SJSA1 (cell line): ENCODE measurements at regions not wholly inside any gene's neighbourhood (a gene's known extent, or its start where the extent isn't known, plus 50 kb on each side); places are given as distances from the start of the nearest gene placed in this dataset.

Experiments used
- DNase-seq, 2 experiments: peaks; one replicate each; pipeline ENCODE4 v3.0.0-alpha.2; 2015 to 2020; ENCODE audit warnings: low spot score in 2 of 2, low read depth in 1 of 2
- H3K27ac ChIP-seq: fragments of 250-450 bp; sonication (Bioruptor Pico); 2 replicates; pipeline ENCODE4 v1.5.1; 2020; ENCODE audit warnings: mild to moderate bottlenecking, moderate library complexity
- H3K27me3 ChIP-seq: fragments of 250-450 bp; sonication (Bioruptor Pico); replicated peaks from 2 replicates; pipeline ENCODE4 v1.5.1; 2020; ENCODE audit warnings: mild to moderate bottlenecking, moderate library complexity
- H3K36me3 ChIP-seq: fragments of 250-450 bp; sonication (Bioruptor Pico); 2 replicates; pipeline ENCODE4 v1.5.1; 2020; ENCODE audit warnings: mild to moderate bottlenecking
- H3K4me1 ChIP-seq: fragments of 250-450 bp; sonication (Bioruptor Pico); replicated peaks from 2 replicates; pipeline ENCODE4 v1.6.1; 2021; ENCODE audit warnings: mild to moderate bottlenecking
- H3K4me3 ChIP-seq: fragments of 250-450 bp; sonication (Bioruptor Pico); 2 replicates; pipeline ENCODE4 v1.5.1; 2020; ENCODE audit warnings: mild to moderate bottlenecking
- H3K9me3 ChIP-seq: fragments of 250-450 bp; sonication (Bioruptor Pico); replicated peaks from 2 replicates; pipeline ENCODE4 v1.5.1; 2020; ENCODE audit warnings: mild to moderate bottlenecking

- no peaks in the 10 kb centered on the region for H3K4me1 ChIP-seq
- no peak overlapping the region for H3K4me3 ChIP-seq
- H3K27me3 ChIP-seq, result no peaks in the 10 kb centered on the region
- H3K36me3 ChIP-seq, result no peaks in the 10 kb centered on the region
- no peak overlapping the region for H3K27ac ChIP-seq
- no peaks in the 10 kb centered on the region for H3K9me3 ChIP-seq
- no peak for DNase-seq
Measured at GRCh38 chr11:92870196-92870832, 99.1 kb upstream of the MTNR1B start.

GRCh38 chr11:92873551-92873950 is 95.9 kb upstream of the MTNR1B start:
- DNase-seq, result no peak
- Histone ChIP-seq H3K27ac (no peak overlapping the region), H3K9me3 (no peaks in the 10 kb centered on the region), H3K27me3 (no peaks in the 10 kb centered on the region), H3K36me3 (no peaks in the 10 kb centered on the region), H3K4me3 (no peak overlapping the region), H3K4me1 (no peaks in the 10 kb centered on the region)

DNA sequence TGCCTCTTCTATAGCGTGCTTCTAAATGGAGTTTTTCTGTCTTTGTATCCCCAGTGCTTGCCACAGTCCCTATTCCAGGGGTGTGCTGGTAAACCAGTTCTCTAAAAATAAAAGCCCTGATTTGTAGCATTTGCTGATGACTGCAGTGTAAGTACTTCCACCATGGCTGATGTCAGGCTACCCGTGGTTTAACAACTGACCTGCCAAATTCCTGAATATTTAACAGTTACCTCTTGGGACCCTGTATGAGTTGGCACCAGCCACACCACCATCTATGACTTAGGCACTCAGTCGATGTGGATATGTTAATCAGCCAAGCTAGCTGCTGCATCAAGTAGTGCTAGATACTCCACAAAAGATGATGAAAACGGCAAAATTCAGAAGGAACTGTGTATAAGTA is 94.0 kb upstream of the MTNR1B start:
- Histone ChIP-seq H3K36me3 (no peaks in the 10 kb centered on the region), H3K27ac (no peak overlapping the region), H3K4me1 (no peaks in the 10 kb centered on the region), H3K4me3 (no peak overlapping the region), H3K9me3 (no peaks in the 10 kb centered on the region), H3K27me3 (no peaks in the 10 kb centered on the region)
- no peak for DNase-seq

DNA sequence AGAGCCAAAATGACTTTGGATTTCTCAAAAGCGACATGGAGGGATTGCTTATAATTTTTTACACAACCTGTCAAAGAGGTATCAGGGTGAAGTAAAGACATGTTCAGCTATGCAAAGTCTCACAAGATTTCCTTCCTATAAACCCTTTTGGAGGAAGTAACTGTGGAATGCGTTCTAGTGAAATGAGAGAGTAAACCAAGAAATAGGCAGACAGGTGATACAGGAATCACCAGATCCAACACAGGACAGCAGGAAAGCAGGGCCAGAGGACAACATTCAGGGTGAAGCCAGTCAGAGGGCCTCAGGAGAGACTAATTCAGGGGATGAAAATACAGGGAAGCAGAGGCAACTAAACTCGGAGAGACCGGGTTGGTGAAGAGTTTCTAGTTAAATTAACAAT is 90.4 kb upstream of the MTNR1B start:
- Histone ChIP-seq H3K4me3 (no peak overlapping the region), H3K36me3 (no peaks in the 10 kb centered on the region), H3K9me3 (no peaks in the 10 kb centered on the region), H3K4me1 (no peaks in the 10 kb centered on the region), H3K27ac (no peak overlapping the region), H3K27me3 (no peaks in the 10 kb centered on the region)
- no peak for DNase-seq

- DNase-seq, result peak in 1 of 2 experiments; percentile 1
- no peak overlapping the region for H3K27ac ChIP-seq
- H3K36me3 ChIP-seq, result no peaks in the 10 kb centered on the region
- H3K27me3 ChIP-seq, result no peaks in the 10 kb centered on the region
- no peaks in the 10 kb centered on the region for H3K4me1 ChIP-seq
- no peaks in the 10 kb centered on the region for H3K9me3 ChIP-seq
- H3K4me3 ChIP-seq, result no peak overlapping the region
Measured at GRCh38 chr11:92880381-92880780, 89.1 kb upstream of the MTNR1B start.

GRCh38 chr11:92881940-92882450 is 87.5 kb upstream of the MTNR1B start:
- no peaks in the 10 kb centered on the region for H3K9me3 ChIP-seq
- H3K27me3 ChIP-seq, result no peaks in the 10 kb centered on the region
- H3K4me1 ChIP-seq, result no peaks in the 10 kb centered on the region
- no peak for DNase-seq
- no peaks in the 10 kb centered on the region for H3K36me3 ChIP-seq
- no peak overlapping the region for H3K27ac ChIP-seq
- no peak overlapping the region for H3K4me3 ChIP-seq

DNA sequence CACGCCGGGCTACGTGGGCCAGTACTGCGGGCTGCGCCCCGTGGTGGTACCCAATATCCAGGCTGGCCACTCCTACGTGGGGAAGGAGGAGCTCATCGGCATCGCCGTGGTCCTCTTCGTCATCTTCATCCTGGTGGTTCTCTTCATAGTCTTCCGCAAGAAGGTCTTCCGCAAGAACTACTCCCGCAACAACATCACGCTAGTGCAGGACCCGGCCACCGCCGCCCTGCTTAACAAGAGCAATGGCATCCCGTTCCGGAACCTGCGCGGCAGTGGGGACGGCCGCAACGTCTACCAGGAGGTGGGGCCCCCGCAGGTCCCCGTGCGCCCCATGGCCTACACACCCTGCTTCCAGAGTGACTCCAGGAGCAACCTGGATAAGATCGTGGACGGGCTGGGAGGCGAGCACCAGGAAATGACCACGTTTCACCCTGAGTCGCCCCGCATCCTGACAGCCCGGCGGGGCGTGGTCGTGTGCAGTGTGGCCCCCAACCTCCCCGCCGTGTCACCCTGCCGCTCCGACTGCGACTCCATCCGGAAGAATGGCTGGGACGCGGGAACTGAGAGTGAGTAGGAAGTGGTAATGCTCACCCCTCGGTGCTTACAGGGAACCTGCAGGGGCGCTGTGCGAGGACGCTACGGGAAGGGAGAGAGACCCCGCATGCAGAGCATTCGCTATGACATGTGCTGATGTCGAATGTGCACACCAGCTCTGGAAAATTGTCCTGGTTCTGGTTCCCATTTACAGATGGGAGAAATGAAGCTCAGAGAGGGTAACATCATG is 86.4 kb upstream of the MTNR1B start:
- Histone ChIP-seq H3K4me1 (no peaks in the 10 kb centered on the region), H3K4me3 (no peak overlapping the region), H3K36me3 (no peaks in the 10 kb centered on the region), H3K9me3 (no peaks in the 10 kb centered on the region), H3K27me3 (no peaks in the 10 kb centered on the region), H3K27ac (no peak overlapping the region)
- DNase-seq, result no peak

DNA sequence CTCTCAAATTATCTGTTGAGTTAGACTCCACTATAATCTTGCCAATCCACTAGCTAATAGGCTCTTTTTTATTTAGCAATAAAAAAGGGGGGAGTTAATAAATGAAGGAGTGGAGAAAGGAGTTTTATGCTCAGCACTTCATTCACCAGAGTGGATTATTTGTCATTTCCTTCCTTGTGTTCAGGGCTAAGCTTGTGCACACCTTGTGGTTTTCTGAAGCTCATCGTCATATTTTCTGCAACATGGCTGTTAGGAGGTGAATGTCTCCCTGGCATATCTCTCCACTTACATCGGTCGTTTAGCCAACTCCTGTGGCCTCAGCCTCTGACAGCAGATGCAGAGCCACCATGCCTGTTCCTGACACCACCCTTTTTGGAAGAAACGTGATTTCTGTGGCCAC is 83.9 kb upstream of the MTNR1B start:
- H3K36me3 ChIP-seq, result no peaks in the 10 kb centered on the region
- no peak for DNase-seq
- H3K9me3 ChIP-seq, result no peaks in the 10 kb centered on the region
- no peak overlapping the region for H3K4me3 ChIP-seq
- no peaks in the 10 kb centered on the region for H3K4me1 ChIP-seq
- H3K27me3 ChIP-seq, result no peaks in the 10 kb centered on the region
- no peak overlapping the region for H3K27ac ChIP-seq

- Histone ChIP-seq H3K36me3 (no peaks in the 10 kb centered on the region), H3K27me3 (no peaks in the 10 kb centered on the region), H3K9me3 (no peaks in the 10 kb centered on the region), H3K4me1 (no peaks in the 10 kb centered on the region), H3K4me3 (no peak overlapping the region), H3K27ac (no peak overlapping the region)
- DNase-seq, result peak in 1 of 2 experiments; percentile 4
Measured at GRCh38 chr11:92886243-92886905, 83.1 kb upstream of the MTNR1B start.

DNA sequence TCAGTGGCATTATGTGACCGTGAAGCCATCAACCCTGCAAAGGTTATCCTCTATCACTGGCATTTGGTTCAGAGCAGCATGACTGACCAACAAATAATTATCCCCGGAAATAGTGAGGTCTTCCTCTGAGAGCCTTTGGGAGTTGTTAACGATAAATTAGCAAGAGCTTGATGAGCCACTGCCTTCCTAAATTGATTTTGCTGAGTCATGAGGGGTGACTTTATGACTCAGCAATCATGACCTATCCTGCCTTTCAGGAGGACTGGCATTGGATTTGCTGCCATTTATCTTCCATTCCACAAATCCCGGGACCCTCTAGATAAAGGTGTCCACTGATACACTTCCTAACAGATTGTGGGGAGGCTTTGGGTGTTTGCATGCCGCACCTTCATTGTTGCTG is 80.8 kb upstream of the MTNR1B start:
- Histone ChIP-seq H3K4me3 (no peak overlapping the region), H3K36me3 (no peaks in the 10 kb centered on the region), H3K27me3 (no peaks in the 10 kb centered on the region), H3K9me3 (no peaks in the 10 kb centered on the region), H3K4me1 (no peaks in the 10 kb centered on the region), H3K27ac (no peak overlapping the region)
- no peak for DNase-seq

- no peaks in the 10 kb centered on the region for H3K36me3 ChIP-seq
- no peaks in the 10 kb centered on the region for H3K9me3 ChIP-seq
- no peaks in the 10 kb centered on the region for H3K27me3 ChIP-seq
- no peak for DNase-seq
- no peak overlapping the region for H3K27ac ChIP-seq
- H3K4me1 ChIP-seq, result no peaks in the 10 kb centered on the region
- H3K4me3 ChIP-seq, result no peak overlapping the region
Measured at GRCh38 chr11:92890846-92891245, 78.6 kb upstream of the MTNR1B start.

DNA sequence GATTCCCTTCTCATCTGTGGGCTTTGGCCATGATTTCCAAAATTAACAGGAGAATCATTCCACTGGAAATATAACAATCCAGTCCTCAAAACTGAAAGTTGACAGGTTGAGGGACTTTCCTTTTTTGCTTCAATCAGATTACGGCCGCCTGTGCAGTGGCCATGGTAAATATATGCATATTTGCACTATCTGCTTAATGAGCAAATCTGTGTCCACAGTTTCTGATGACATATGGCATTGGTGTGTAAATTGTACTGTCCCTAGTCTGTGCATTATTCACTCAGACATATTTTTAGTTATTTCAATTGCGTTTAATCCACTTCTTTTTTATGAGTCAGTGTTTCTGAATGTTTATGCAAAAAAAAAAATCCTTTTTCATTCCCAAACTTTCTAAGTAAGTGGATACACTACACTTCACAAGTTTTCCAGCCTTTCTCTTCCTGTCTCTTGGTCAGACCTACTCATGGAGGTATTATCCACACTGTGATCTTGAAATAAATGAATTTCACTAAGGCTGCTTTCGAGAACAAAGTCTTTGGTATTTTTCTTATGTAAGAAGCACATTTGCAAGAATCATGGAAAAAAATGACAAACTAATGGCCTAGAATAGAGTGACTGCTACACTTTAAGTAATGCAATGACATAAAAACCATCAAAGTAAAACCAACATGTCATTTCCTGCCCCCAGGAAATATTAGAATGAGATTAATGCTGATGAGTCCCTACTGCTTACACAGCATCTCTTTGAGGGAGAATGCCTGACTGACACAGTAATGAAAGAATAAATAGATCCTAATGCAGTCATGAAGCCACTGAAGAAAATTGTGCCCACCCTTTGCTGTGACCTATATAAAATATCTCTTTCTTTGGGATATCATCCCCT is 76.4 kb upstream of the MTNR1B start:
- Histone ChIP-seq H3K27me3 (no peaks in the 10 kb centered on the region), H3K27ac (no peak overlapping the region), H3K36me3 (no peaks in the 10 kb centered on the region), H3K9me3 (no peaks in the 10 kb centered on the region), H3K4me1 (no peaks in the 10 kb centered on the region), H3K4me3 (no peak overlapping the region)
- DNase-seq, result no peak

- Histone ChIP-seq H3K27me3 (no peaks in the 10 kb centered on the region), H3K4me1 (no peaks in the 10 kb centered on the region), H3K27ac (no peak overlapping the region), H3K9me3 (no peaks in the 10 kb centered on the region), H3K36me3 (no peaks in the 10 kb centered on the region), H3K4me3 (no peak overlapping the region)
- no peak for DNase-seq
Measured at GRCh38 chr11:92894197-92894596, 75.3 kb upstream of the MTNR1B start.
